IMR-90 (cell line): ENCODE measurements at regions not wholly inside any gene's neighbourhood (a gene's known extent, or its start where the extent isn't known, plus 50 kb on each side); places are given as distances from the start of the nearest gene placed in this dataset.

Experiments used
- ATAC-seq: fragments of 200-7000 bp; cut with Tn5 transposase; 2 replicates; pipeline ENCODE4 v1.9.1; 2020; ENCODE audit warnings: low read depth, mild to moderate bottlenecking, moderate library complexity
- BruUV-seq: library from RNA; stranded (reverse); fragments of 400-500 nt; replicated peaks from 2 replicates; lab custom pipeline; 2021; lab: Mats Ljungman, UMichigan
- CTCF ChIA-PET: fragments of 300-600 bp; formaldehyde crosslinking; extraction: SDS; loops from one replicate; lab custom pipeline; 2021; ENCODE audit warnings: antibody characterized with exemption; lab: Yijun Ruan, JAX
- POLR2A ChIA-PET: fragments of 300-600 bp; sonication (Branson Sonifier 250); formaldehyde crosslinking; loops from one replicate; lab custom pipeline; 2022; ENCODE audit warnings: antibody characterized with exemption; ENCODE audit not compliant: unreplicated experiment; lab: Charles Lee
- DNase-seq: peaks from one replicate; pipeline ENCODE4 v3.0.0; 2013
- H2AFZ ChIP-seq: replicated peaks from 2 replicates; pipeline ENCODE3; 2013; ENCODE audit warnings: low read length, mild to moderate bottlenecking; ENCODE audit not compliant: poor library complexity
- H2AK5ac ChIP-seq: 2 replicates; pipeline ENCODE4 v1.6.1; 2013; ENCODE audit warnings: low read depth, low read length, inconsistent platforms
- H2AK9ac ChIP-seq: replicated peaks from 2 replicates; pipeline ENCODE3; 2013; ENCODE audit warnings: mild to moderate bottlenecking, low read depth, low read length, moderate library complexity; ENCODE audit not compliant: poor library complexity
- H2BK120ac ChIP-seq: 2 replicates; pipeline ENCODE4 v1.6.1; 2013; ENCODE audit warnings: low read depth, low read length, inconsistent platforms
- H2BK15ac ChIP-seq: 3 replicates; pipeline ENCODE4 v1.6.1; 2013; ENCODE audit warnings: low read depth, low read length, inconsistent platforms
- H2BK20ac ChIP-seq: 2 replicates; pipeline ENCODE4 v1.6.1; 2013; ENCODE audit warnings: low read depth, mild to moderate bottlenecking, inconsistent platforms, low read length, moderate library complexity
- H2BK5ac ChIP-seq: 2 replicates; pipeline ENCODE4 v1.6.1; 2013; ENCODE audit warnings: mild to moderate bottlenecking, low read depth, low read length, inconsistent platforms; ENCODE audit not compliant: poor library complexity, severe bottlenecking
- H3K14ac ChIP-seq: replicated peaks from 2 replicates; pipeline ENCODE4 v1.6.1; 2013; ENCODE audit warnings: low read depth, low read length, inconsistent platforms
- H3K18ac ChIP-seq: 2 replicates; pipeline ENCODE4 v1.6.1; 2013; ENCODE audit warnings: low read depth, low read length, control low read depth
- H3K23ac ChIP-seq: 2 replicates; pipeline ENCODE4 v1.6.1; 2013; ENCODE audit warnings: low read depth, low read length, inconsistent platforms
- H3K27ac ChIP-seq: 2 replicates; pipeline ENCODE4 v1.5.1; 2013; ENCODE audit warnings: mild to moderate bottlenecking, control low read depth, low read length; ENCODE audit not compliant: insufficient read depth
- H3K27me3 ChIP-seq: 2 replicates; pipeline ENCODE4 v1.6.1; 2013; ENCODE audit warnings: low read length; ENCODE audit not compliant: control insufficient read depth, insufficient read depth
- H3K36me3 ChIP-seq: 2 replicates; pipeline ENCODE4 v1.6.1; 2013; ENCODE audit warnings: low read length, mixed read lengths; ENCODE audit not compliant: control insufficient read depth, insufficient read depth
- H3K4ac ChIP-seq: 2 replicates; pipeline ENCODE4 v1.6.1; 2013; ENCODE audit warnings: low read depth, low read length, inconsistent platforms
- H3K4me1 ChIP-seq: 2 replicates; pipeline ENCODE4 v1.6.1; 2013; ENCODE audit warnings: low read length, mixed read lengths; ENCODE audit not compliant: control insufficient read depth, insufficient read depth
- H3K4me2 ChIP-seq: 2 replicates; pipeline ENCODE4 v1.6.1; 2013; ENCODE audit warnings: low read depth, mild to moderate bottlenecking, control low read depth, low read length, moderate library complexity
- H3K4me3 ChIP-seq: 2 replicates; pipeline ENCODE4 v1.5.1; 2013; ENCODE audit warnings: low read depth, mild to moderate bottlenecking, control low read depth, low read length, moderate library complexity; ENCODE audit not compliant: insufficient read depth
- H3K56ac ChIP-seq: 2 replicates; pipeline ENCODE4 v1.6.1; 2013; ENCODE audit warnings: low read length, inconsistent platforms; ENCODE audit not compliant: insufficient read depth; ENCODE audit errors: extremely low read depth
- H3K79me1 ChIP-seq, 2 experiments: 2 replicates each; pipeline ENCODE4 v1.6.1; 2013; ENCODE audit warnings: low read length in 2 of 2, inconsistent platforms in 1 of 2, low read depth in 1 of 2
- H3K9ac ChIP-seq: 2 replicates; pipeline ENCODE4 v1.6.1; 2013; ENCODE audit warnings: low read depth, low read length, control low read depth
- H3K9me1 ChIP-seq: 2 replicates; pipeline ENCODE4 v1.6.1; 2013; ENCODE audit warnings: low read length, inconsistent platforms; ENCODE audit not compliant: insufficient read depth
- H3K9me3 ChIP-seq: 2 replicates; pipeline ENCODE4 v1.6.1; 2013; ENCODE audit warnings: low read length; ENCODE audit not compliant: control insufficient read depth, insufficient read depth
- H4K20me1 ChIP-seq: 2 replicates; pipeline ENCODE4 v1.6.1; 2013; ENCODE audit warnings: low read length, inconsistent platforms; ENCODE audit not compliant: insufficient read depth
- H4K5ac ChIP-seq: 2 replicates; pipeline ENCODE4 v1.6.1; 2013; ENCODE audit warnings: mild to moderate bottlenecking, low read depth, low read length, control low read depth
- H4K8ac ChIP-seq, 2 experiments: 2 replicates each; pipeline ENCODE4 v1.6.1; 2013; ENCODE audit warnings: low read depth in 2 of 2, low read length in 2 of 2, control low read depth in 1 of 2, inconsistent platforms in 1 of 2
- H4K91ac ChIP-seq: 2 replicates; pipeline ENCODE4 v1.6.1; 2013; ENCODE audit warnings: low read depth, low read length, inconsistent platforms; ENCODE audit not compliant: insufficient read depth
- BHLHE40 ChIP-seq: fragments of 150-350 bp; IDR thresholded peaks from 2 replicates; pipeline ENCODE4 v1.6.1; 2016; ENCODE audit warnings: mild to moderate bottlenecking, low read depth, low read length
- MAFK ChIP-seq: IDR thresholded peaks from 2 replicates; pipeline ENCODE4 v1.6.1; 2012; ENCODE audit warnings: low read depth, low read length, improper control_type of control experiment
- WGBS, 2 experiments: methylation state at CpG; one replicate each; pipeline versions ENCODE4 v1.1.5 to v1.1.7; 2013; ENCODE audit warnings: missing lambda C conversion rate in 2 of 2; ENCODE audit not compliant: insufficient read length in 1 of 2; ENCODE audit errors: extremely low coverage in 2 of 2; 5-methylcytosine and 5-hydroxymethylcytosine counted together
- dilution Hi-C: fragments of 300-500 bp; cut with HindIII; formaldehyde crosslinking; loops from one replicate; pipeline ENCODE4 v1.14.3; 2018; ENCODE audit warnings: low sequenced_read_pairs; ENCODE audit not compliant: unreplicated experiment
- in situ Hi-C: fragments of 300-500 bp; cut with MboI; formaldehyde crosslinking; loops from 3 replicates; pipeline ENCODE4 v1.14.3; 2019; ENCODE audit warnings: low sequenced_read_pairs, inconsistent platforms, mixed read lengths
- intact Hi-C: fragments of 100-400 bp; cut with micrococcal nuclease; formaldehyde crosslinking; loops from 2 replicates; pipeline ENCODE4 v1.10.0; 2022

- peaks cover 3% of the 10 kb centered on the region; the same call in 1 of the 2 replicates for H3K9me3 ChIP-seq
- 0 out of 2 replicates have a peak, but pooled peaks cover 2% of the 10 kb centered on the region for H3K4me1 ChIP-seq
- no peak overlapping the region for H3K56ac ChIP-seq
- TF ChIP-seq MAFK (no peak), BHLHE40 (no peak)
- no peaks in the 10 kb centered on the region for H3K79me1 ChIP-seq
- intact Hi-C loops (no loop called here), in situ Hi-C loops (no loop called here), dilution Hi-C loops (no loop called here)
- no peak overlapping the region for H3K9ac ChIP-seq
- DNase-seq (no peak), ATAC-seq (no peak)
- no peak overlapping the region for H2AK5ac ChIP-seq
- no peak overlapping the region for H2BK20ac ChIP-seq
- H4K8ac ChIP-seq = no peak overlapping the region
- H4K20me1 ChIP-seq = no peaks in the 10 kb centered on the region
- no peak overlapping the region for H2AK9ac ChIP-seq
- no peak overlapping the region for H3K18ac ChIP-seq
- no peak overlapping the region for H2BK15ac ChIP-seq
- H3K9me1 ChIP-seq = no peaks in the 10 kb centered on the region
- CTCF ChIA-PET = no interaction called here
- WGBS, 2 experiments = 68% methylated on average over 3 of the region's 7 CpGs; no CpG with 5 or more reads in 1 of the 2 experiments
- POLR2A ChIA-PET = no interaction called here
- H3K4me2 ChIP-seq = no peak overlapping the region
- no peak overlapping the region for H4K91ac ChIP-seq
- H4K5ac ChIP-seq = no peak overlapping the region
- no TSS peak for BruUV-seq
- no peak overlapping the region for H2BK5ac ChIP-seq
- no peak overlapping the region for H2AFZ ChIP-seq
- H3K4me3 ChIP-seq = no peak overlapping the region
- H3K27me3 ChIP-seq = peaks cover 29% of the 10 kb centered on the region
- no peak overlapping the region for H3K23ac ChIP-seq
- no peak overlapping the region for H2BK120ac ChIP-seq
- H3K36me3 ChIP-seq = no peaks in the 10 kb centered on the region
- H3K14ac ChIP-seq = no peak overlapping the region
- H3K4ac ChIP-seq = no peak overlapping the region
- H3K27ac ChIP-seq = no peak overlapping the region
Measured at GRCh38 chr2:241939541-241939940, 70.0 kb downstream of the RTP5 start.
